GM21360 (cell line): ENCODE measurements at regions not wholly inside any gene's neighbourhood (a gene's known extent, or its start where the extent isn't known, plus 50 kb on each side); places are given as distances from the start of the nearest gene placed in this dataset.

Experiments used
- ATAC-seq: cut with Tn5 transposase; IDR thresholded peaks from one replicate; pipeline ENCODE4 v1.9.1; 2021; ENCODE audit warnings: mild to moderate bottlenecking, moderate library complexity; ENCODE audit not compliant: unreplicated experiment

DNA sequence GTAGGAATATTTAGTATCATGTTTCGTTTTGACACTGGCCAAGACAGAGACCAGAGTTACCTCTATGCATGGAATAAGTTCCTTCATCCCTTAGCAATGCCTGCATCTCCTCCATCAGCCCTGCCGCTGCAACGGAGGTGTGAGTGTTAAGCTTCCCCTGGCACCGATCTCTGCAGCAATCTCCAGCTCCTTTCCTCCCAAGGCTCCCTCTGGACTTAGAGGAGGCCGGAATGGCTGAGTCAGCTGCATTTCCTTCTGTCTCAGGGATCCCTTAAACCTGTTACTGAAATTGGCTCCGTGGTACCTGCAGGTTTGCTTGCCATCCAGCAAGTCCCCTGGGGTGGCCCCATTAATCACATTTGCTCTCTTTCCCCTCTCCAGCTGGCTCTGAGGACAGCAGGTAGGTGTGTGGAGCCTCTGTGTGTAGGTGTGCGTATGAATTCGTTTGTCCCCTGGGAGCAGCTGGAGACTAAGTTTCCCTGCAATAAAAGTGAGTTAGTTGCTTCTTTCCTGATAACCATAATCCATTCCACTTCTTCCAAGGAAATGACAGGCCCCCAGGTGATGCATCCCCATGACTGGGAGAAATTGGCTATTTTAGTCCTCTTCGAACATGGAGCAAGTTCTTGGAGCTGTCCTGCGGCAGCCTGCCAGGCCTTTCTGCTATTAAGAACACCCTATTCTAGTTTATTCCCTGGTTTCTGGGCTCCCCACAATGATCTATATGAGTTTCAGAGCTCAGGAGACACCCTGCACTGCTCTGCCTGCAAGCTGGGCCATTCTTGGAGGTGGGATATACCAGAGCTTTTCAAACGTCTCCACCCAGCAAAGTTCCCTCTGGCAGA lies 457.2 kb upstream of the CADM1 start:
- ATAC-seq = no peak

DNA sequence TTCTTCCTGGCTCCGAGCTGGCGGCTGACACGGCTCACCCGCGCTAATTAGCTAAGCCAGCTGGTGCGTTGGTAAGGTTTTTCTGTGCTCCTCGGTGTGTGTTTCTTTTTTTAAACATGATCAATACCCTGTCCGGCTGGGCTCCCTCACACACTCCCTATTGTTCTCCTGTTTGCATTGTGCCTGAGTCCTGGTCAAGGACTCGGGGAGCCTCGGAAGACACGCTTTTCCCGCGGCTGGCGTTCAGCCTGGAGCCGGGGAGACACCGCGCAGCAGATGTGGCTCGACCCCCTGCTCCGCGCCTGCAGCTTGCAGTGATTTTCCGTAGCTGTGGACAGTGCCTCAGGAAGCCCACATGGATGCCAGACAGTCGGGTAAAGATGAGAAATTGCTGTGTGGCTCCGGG lies 454.9 kb upstream of the CADM1 start:
- ATAC-seq = no peak

DNA sequence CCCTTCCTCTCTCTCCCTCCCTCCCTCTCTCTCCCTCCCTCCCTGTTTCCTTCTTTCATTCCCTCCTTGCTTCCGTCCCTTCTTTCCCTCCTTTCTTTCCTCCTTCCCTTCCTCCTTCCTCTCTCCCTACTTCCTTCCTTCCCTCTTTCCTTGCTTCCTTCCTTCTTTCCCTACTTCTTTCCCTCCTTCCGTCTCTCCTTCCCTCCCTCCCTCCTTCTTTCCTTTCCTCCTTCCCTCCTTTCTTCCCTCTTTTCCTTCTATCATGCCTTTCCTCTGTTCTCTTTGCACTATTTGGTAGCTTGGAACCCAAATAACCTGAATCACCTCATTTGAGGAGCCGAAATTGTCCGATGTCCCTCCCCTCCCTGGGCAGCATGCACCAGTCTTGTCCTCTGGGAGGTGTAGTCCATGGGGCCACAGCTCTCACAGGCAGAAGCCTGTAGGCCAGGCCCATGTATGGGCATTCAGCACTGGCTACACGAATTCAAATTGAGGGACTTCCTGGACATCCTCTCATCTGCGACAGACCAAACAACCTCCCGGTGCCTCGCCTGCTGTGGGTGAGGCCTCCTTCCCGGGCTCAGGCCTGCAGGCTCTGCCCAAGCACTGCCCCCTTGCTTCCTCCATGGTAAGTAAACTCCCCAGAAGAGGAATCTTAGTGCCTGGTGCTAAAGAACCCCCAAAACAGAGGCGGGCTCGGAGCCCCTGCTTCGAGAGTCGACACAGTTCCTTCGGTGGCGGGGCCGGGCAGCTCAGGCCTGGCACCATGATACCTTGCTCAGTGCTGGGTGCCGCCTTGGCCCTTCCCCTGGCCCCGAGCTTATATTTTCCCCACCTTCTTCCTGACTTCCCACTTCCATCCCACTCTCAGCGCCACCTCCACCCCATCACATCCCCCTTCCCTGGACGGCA lies 454.1 kb upstream of the CADM1 start:
- no peak for ATAC-seq

DNA sequence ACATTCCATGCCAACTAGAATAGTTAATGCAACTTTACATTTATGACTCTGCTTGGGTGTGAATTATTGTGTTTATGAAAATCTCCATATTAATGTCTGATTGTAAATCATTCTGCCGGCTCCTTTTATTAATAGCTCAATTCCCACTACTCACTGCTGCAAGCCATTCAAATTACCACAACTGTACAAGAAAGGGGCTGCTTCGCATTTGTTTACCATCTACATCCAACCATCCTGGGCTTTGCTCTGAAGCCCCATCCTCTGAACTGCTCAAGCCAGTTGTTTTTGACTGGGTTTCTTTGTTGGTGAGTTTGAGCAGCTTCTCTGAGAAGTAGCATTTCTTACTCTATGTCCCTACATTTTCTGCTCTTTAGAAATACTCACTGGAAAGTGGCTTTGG lies 451.6 kb upstream of the CADM1 start:
- ATAC-seq = no peak

DNA sequence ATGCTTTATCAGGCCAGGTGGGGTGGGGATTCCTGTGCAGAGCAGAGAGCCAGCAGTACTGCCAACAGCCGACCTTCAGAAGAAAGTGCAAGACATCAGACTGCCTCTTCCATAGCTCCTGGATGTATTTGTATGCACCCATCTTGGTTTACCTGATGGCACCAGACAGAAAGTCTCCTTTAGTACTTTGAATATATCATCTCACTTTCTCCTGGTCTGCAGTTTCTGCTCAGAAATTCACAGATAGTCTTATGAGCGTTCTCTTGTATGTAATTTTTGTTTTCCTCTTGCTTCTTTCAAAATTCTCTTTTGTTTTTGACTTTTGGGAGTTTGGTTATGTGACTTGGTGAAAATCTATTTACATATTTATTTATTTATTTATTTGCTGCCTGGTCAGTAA lies 446.4 kb upstream of the CADM1 start:
- no peak for ATAC-seq

DNA sequence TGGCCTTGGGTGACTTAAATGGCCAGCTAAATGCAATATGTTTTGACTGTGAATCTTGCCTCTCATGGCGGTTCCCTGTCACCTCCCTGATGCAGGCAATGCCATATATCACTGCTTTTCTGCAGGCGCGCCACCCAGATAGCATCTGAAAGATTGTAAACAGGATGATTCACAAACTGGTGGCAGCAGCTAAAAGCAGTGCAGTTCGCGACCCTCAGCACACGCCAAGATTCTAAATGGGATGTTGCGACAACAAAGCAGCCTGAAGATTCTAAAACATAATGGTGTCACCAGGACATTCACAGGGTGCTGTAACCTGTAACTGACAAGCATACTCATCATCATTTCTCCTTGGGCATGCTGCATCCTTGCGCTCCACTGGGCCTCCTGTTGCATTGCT lies 440.4 kb upstream of the CADM1 start:
- ATAC-seq = no peak

DNA sequence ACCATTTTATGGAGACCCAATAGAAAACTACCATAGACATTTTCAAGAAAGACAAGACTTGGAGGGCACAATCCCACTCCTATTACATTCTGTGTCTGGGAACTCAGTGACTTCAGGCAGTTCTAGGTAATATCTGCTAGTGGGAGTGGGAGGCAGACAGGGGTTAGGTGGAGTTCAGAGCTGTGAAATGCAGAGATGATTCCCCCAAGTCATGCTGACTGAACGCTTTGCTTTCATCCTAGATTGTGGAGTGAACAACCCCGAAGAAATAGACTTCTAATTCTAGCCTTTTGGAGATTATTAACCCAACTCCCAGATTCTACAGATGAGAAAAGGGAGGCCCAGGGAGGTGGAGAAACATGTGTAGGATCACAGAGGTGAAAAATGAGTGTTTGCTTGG lies 437.8 kb upstream of the CADM1 start:
- ATAC-seq = no peak

DNA sequence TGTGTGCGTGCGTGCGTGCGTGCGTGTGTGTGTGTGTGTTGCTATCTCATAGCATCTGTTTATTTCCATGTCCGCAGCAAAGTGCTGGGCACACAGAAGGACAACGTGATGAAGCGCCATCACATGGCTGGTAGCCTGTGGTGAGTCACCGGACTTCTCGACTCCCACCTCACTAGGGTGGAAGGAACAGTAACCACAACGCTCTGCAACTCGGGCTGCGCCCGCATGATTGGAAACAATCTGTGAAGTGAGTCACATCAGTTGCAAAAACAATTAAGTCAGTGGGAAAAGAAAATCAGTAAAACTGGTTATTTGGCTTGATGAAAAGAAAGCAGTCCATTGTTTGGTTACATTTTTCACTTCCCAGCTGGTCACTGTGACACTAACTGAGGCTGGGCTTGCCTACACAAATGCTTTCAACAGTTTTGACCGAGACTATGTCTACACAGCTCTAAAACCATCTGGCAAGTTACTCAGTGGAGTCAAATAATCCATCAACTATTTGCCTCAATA lies 437.3 kb upstream of the CADM1 start:
- ATAC-seq = no peak

DNA sequence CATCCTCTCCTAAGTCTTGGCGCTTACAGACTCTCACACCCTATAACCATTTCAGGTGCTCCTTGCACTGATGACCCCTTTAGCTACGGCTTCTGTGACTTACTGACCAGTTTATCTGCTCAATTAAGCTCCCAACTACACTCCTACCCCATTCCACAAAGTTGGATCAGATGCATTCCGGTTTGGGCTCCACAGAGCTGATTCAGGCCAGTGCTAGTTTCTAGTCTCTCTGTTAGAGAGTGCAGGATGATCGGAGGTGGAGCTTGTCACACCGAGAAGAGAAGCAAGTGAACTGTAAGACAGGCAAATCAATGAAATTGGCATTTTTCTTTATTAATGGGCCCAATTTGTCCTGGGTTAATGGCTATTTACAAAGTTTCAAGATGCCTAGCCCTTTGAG lies 436.8 kb upstream of the CADM1 start:
- no peak for ATAC-seq

DNA sequence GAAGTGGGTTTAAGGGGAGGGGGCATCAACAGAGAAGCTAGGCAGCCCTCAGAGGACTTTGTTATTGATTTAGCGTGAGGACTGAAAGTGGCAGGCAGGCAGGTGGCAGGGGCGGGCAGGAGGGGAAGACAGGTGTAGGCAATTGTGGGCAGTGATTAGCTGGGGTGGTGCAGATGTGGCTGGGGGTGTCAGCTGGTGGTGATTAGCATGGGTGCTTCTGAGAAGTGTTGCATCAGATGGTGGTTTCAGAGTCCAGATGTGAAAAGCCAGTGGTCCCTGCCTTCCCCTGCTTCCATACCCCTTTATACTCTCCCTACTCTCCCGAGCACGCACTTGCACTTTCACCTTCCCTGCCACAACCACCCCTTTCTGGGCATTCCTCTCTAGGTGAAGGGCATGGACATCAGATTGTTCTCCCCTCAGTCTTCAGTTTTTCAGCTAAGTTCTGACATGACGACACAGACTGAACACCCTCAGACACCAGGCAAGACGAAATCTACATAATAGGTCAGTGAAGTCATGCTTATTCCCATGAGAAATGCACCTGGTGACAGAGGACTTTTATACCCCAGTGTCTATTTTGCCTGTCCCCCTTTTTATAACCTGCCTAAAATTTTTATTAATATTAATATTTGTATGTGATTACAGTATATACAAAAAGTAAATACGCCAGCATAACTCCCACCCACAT lies 435.7 kb upstream of the CADM1 start:
- ATAC-seq = no peak

DNA sequence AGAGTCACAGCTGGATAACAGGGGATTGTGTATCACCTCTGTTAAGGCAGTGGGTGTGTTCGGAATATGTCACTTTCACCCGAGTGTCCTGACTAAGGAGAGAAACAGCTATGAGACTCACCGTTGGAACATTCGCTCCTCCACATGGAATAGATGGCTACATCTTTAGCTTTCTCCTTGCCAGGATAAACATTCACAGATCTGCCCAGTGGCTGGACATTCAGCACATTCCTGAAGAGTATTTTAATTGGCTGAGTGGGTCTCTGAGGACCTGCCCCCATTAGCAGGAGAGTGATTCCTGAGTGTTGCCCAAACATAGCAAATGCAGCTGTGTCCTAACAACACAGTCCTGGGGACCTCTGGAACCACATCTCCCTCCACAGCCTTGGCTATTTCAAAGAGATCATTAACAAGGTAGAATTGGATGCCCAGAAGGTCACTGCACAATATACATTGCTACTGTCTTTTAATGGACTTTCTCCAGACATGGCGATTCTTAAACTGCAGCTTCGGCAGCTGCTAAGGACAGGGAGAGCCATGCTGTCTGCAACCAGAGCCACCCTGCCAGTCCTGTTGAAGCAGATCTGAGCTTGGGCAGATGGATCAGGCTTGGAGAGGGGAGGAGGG lies 435.0 kb upstream of the CADM1 start:
- no peak for ATAC-seq

DNA sequence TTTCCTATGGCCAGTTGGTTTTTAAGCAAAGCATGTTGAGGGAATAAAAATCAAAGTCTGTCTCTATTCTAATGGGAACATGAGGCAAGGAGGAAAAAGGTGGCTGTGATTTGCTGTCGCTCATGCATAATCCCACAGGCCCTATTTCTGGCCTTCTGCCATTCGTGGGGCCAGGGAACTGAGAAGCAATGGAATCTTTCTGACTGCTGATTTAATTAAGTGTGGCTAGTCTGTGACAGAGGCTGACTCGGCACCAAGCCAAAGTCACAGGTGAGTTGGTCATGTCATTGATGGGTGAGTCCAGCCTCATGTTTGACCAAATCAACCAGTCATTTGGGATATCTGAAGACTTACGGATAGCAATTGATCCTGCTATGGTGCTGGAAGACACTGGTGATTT lies 429.3 kb upstream of the CADM1 start:
- no peak for ATAC-seq

DNA sequence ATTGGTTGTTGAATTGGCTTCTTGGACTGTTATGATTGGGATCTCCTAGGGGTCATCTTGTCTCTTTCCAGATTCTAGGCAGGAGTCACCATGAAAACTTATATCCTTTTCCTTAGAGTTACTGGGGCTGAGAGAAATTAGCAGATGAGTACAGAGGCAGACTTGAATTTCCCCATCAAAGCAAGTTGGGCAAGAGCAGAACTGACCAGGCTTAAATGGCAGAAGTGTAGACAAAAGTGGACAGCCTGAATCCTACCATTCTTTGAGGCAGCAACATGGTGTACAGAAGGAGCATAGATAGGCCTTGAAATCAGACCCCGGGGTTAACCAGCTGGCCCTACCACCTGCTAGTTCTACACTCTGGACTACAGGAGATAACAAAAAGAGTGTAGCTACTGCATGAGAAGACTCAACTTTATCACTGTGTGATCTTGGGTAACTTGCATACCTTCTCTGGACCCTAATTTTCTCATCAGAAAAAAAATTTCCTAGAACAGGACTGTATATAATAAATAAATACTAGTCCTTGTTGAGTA lies 427.4 kb upstream of the CADM1 start:
- no peak for ATAC-seq

DNA sequence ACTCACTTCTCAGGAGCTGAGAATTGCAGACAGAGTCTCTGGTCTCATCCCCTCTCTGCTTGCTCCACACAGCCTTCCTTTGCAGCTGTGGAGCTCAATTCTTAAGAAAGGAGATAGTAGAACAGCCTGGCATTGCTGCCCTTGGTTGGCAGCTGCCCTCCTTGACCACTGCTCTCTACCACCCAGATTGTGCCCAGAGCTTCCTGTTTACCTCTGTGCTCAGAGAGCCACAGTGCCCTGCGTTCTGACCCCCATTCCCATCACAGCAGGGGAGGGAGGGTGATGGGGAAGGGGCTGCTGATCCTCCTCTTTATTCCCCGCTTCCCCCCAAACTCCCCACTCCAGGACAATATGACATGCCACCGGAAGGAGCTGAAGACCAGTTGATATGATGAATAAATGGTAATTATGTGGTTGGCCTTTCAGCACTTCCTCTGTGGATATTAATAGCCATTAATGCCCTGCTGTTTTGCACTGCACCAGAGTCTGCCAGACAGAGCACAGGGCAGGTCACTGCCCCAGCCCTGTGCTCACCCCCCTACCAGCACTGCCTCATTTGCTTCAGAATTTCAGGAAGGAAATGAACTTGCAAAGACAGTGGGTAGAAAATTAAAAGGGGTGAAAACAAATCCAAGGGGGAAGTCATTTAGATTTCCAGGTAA lies 426.8 kb upstream of the CADM1 start:
- no peak for ATAC-seq

DNA sequence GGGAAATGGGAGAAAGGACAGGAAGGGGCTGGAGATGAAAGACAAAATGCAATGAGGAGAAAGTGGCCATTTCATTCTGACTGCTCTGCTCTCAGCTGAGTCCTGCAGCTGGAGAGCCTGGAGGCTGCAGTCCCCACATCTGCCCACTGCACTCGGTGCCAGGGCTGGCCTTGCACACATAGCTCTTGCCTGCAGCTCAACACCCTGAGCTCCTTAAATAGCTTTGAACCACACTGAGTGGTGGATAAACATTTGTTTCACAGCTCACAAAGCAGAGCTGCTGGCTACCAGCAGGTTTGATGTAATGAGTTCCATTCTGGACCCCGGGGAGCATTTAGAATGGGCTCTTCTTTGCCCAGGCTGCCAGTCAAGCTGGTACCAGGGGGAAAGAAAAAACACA lies 426.1 kb upstream of the CADM1 start:
- ATAC-seq = no peak

DNA sequence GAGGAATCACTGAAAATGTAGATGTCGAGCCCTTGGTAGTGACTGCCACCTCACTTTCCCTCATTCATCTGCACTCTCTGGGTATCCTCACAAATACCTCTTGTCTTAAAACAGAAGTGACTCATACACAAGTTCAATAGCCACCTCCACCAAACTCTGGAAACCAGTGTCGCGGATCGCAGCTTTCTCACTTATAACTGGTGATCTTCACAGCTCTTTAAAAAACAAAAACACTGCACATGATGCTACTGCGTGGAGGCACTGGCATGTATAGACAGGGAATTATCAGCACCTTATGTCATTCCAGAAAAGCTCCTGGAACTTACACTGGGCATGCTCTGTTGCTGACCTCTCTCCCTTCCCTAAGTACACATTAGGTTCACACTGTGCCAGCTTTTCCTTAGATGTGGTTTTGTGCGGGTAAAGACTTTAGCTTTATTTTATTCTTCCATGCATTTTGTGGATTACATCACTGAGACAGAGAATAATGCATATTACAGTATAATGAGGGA lies 425.5 kb upstream of the CADM1 start:
- ATAC-seq = peak; percentile 37

DNA sequence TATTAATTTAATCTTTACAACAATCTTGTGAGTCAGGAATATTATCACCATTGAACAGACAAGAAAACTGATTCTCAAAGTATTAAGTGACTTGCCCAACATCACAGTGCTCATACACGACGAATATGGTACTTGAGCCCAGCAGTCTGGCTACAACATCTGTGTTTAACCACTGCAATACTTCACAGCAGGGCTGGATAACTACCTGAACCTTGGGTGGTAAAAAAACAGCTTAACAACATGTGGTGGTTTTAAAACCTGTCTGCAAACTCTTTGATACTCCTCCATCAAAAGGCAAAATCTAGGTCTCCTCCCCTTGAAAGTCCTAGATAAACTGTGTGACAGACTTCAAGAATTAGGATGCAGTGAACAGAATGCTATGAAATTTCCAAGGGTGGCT lies 424.6 kb upstream of the CADM1 start:
- no peak for ATAC-seq

DNA sequence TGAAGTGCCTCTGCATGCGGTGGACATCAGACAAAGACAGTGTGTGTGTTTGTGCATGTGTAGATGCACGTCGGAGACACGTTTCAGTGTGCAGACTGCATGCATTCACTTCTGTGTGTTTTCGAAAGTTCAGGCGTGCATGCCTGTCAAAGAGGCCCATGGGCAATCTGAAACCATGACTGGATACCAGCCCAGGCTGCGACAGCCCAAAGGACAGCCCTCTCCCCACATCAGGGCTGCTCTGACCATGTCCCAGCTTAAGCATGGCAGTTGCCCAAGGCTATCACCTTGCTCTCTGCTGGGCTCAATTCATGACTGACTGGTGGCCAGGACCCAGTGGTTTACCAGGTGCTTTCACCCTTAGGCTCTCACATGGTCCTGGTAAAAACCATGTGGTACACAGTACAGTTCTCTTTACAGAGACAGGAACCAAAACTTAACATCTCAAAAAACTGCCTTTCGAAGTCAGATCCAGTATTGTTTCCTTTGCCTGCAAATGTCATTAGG lies 423.7 kb upstream of the CADM1 start:
- ATAC-seq = peak; percentile 28

DNA sequence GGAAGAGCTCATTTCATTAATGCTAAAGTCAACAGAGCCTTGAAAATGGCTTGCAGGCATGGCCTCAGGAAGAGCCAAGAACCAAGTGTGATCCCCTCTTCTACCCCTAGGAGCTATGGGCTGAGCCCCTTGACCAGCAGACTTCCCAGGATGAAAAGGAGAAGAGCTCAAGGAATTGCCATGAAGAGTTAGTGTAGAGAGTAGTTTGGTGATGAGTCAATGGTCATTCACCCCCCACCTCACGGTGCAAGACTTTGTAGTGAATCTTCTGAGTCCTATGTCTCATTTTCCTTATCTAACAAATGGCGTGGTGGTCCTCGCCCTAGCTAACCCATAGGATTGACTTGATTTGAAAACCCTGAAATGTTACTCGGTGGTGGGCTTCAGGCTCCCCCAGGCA lies 422.4 kb upstream of the CADM1 start:
- ATAC-seq = no peak

DNA sequence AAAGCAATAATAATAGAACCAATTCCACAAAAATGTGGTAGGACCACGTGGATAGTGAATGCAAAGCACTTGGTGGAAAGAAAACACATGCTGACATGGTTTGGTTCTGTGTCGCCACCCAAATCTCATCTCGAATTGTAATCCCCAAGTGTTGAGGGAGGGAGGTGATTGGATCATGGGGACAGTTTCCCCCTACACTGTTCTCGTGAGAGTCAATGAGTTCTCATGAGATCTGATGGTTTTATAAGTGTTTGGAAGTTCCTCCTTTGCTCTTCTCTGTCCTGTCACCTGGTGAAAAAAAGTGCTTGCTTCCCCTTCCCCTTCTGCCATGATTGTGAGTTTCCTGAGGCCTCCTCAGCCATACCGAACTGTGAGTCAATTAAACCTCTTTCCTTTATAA lies 421.9 kb upstream of the CADM1 start:
- ATAC-seq = no peak
